DMS153 (cell line): ENCODE measurements at regions not wholly inside any gene's neighbourhood (a gene's known extent, or its start where the extent isn't known, plus 50 kb on each side); places are given as distances from the start of the nearest gene placed in this dataset.
"Not testable (repeated sequence)": the region's sequence is repeated elsewhere in the genome, so short reads cannot be mapped to it uniquely, and the experiment has no call there.

Experiments
- DNase-seq: peaks from one replicate; lab custom pipeline; 2025; lab: John Stamatoyannopoulos, UW

- DNase-seq, result not testable (repeated sequence)
Observed at GRCh38 chr5:52165806-52166205, 621.9 kb upstream of the ITGA1 start.

GRCh38 chr5:52173133-52173532 is 614.6 kb upstream of the ITGA1 start:
- no peak for DNase-seq

- no peak for DNase-seq
Observed at GRCh38 chr5:52177193-52177592, 610.5 kb upstream of the ITGA1 start.

GRCh38 chr5:52181403-52181802 is 606.3 kb upstream of the ITGA1 start:
- DNase-seq, result no peak

- no peak for DNase-seq
Observed at GRCh38 chr5:52190737-52191136, 597.0 kb upstream of the ITGA1 start.

GRCh38 chr5:52199833-52200232 is 587.9 kb upstream of the ITGA1 start:
- DNase-seq, result no peak

- DNase-seq, result no peak
Observed at GRCh38 chr5:52202256-52202655, 585.5 kb upstream of the ITGA1 start.

GRCh38 chr5:52204310-52204709 is 583.4 kb upstream of the ITGA1 start:
- DNase-seq, result no peak
